NT2/D1 (cell line): ENCODE measurements at regions not wholly inside any gene's neighbourhood (a gene's known extent, or its start where the extent isn't known, plus 50 kb on each side); places are given as distances from the start of the nearest gene placed in this dataset.

Experiments
- DNase-seq: peaks from one replicate; pipeline ENCODE4 v3.0.0-alpha.2; 2011; ENCODE audit warnings: low read depth, low spot score
- H3K27me3 ChIP-seq: 2 replicates; pipeline ENCODE4 v1.6.0; 2011; ENCODE audit warnings: mild to moderate bottlenecking; ENCODE audit not compliant: insufficient read length, insufficient read depth
- H3K36me3 ChIP-seq: 2 replicates; pipeline ENCODE4 v1.6.1; 2011; ENCODE audit warnings: mild to moderate bottlenecking, low read length, mixed read lengths; ENCODE audit not compliant: insufficient read depth, insufficient read length
- H3K4me1 ChIP-seq: 2 replicates; pipeline ENCODE4 v1.5.1; 2011; ENCODE audit not compliant: insufficient read depth, insufficient read length
- H3K4me3 ChIP-seq: 2 replicates; pipeline ENCODE4 v1.5.1; 2011; ENCODE audit warnings: low read depth; ENCODE audit not compliant: insufficient read length
- H3K9ac ChIP-seq: 2 replicates; pipeline ENCODE4 v1.6.0; 2011; ENCODE audit warnings: low read depth; ENCODE audit not compliant: insufficient read length
- H3K9me3 ChIP-seq: 2 replicates; pipeline ENCODE4 v1.5.1; 2011; ENCODE audit warnings: mild to moderate bottlenecking, low read length; ENCODE audit not compliant: insufficient read depth
- SUZ12 ChIP-seq: IDR thresholded peaks from 2 replicates; pipeline ENCODE4 v1.6.1; 2011; ENCODE audit not compliant: insufficient read length, insufficient read depth; ENCODE audit errors: extremely low read depth
- YY1 ChIP-seq: IDR thresholded peaks from 2 replicates; pipeline ENCODE4 v1.6.1; 2011; ENCODE audit not compliant: insufficient read length, insufficient read depth
- ZNF274 ChIP-seq: IDR thresholded peaks from 2 replicates; pipeline ENCODE4 v1.6.1; 2011; ENCODE audit warnings: mild to moderate bottlenecking, low read depth, low read length

- Histone ChIP-seq H3K4me1 (no peaks in the 10 kb centered on the region), H3K36me3 (no peaks in the 10 kb centered on the region), H3K9ac (no peak overlapping the region), H3K4me3 (no peak overlapping the region), H3K9me3 (no peaks in the 10 kb centered on the region), H3K27me3 (no peaks in the 10 kb centered on the region)
- DNase-seq, result no peak
- TF ChIP-seq YY1, result no peak
- no peak for TF ChIP-seq SUZ12
- no peak for TF ChIP-seq ZNF274
Observed at GRCh38 chr6:155936127-155936526, 480.5 kb upstream of the NOX3 start.

GRCh38 chr6:155916846-155917624, 461.4 kb upstream of the NOX3 start:
- no peak for DNase-seq
- TF ChIP-seq ZNF274 (no peak), YY1 (no peak), SUZ12 (no peak)
- no peaks in the 10 kb centered on the region for H3K36me3 ChIP-seq
- no peak overlapping the region for H3K4me3 ChIP-seq
- H3K27me3 ChIP-seq, result no peaks in the 10 kb centered on the region
- no peaks in the 10 kb centered on the region for H3K9me3 ChIP-seq
- H3K4me1 ChIP-seq, result no peaks in the 10 kb centered on the region
- H3K9ac ChIP-seq, result no peak overlapping the region

- H3K9me3 ChIP-seq, result no peaks in the 10 kb centered on the region
- H3K9ac ChIP-seq, result no peak overlapping the region
Observed at GRCh38 chr6:155915651-155916050, 460.0 kb upstream of the NOX3 start.

GRCh38 chr6:155913816-155914215, 458.2 kb upstream of the NOX3 start:
- Histone ChIP-seq H3K9me3 (peaks cover 2% of the 10 kb centered on the region; the same call in 1 of the 2 replicates), H3K9ac (no peak overlapping the region), H3K4me3 (no peak overlapping the region), H3K36me3 (no peaks in the 10 kb centered on the region), H3K4me1 (no peaks in the 10 kb centered on the region), H3K27me3 (no peaks in the 10 kb centered on the region)
- DNase-seq, result no peak
- TF ChIP-seq YY1 (no peak), ZNF274 (no peak), SUZ12 (no peak)

More at GRCh38 chr6:155915651-155916050, 460.0 kb upstream of the NOX3 start:
- DNase-seq, result no peak
- H3K4me1 ChIP-seq, result no peaks in the 10 kb centered on the region
- TF ChIP-seq SUZ12 (no peak), ZNF274 (no peak), YY1 (no peak)
- H3K4me3 ChIP-seq, result no peak overlapping the region
- H3K36me3 ChIP-seq, result no peaks in the 10 kb centered on the region
- H3K27me3 ChIP-seq, result no peaks in the 10 kb centered on the region

- no peaks in the 10 kb centered on the region for H3K27me3 ChIP-seq
- no peak overlapping the region for H3K9ac ChIP-seq
- TF ChIP-seq ZNF274 (no peak), YY1 (no peak), SUZ12 (no peak)
- no peaks in the 10 kb centered on the region for H3K36me3 ChIP-seq
- H3K9me3 ChIP-seq, result peaks cover 5% of the 10 kb centered on the region; the same call in 1 of the 2 replicates
- H3K4me1 ChIP-seq, result no peaks in the 10 kb centered on the region
- no peak overlapping the region for H3K4me3 ChIP-seq
- DNase-seq, result no peak
Observed at GRCh38 chr6:155909710-155910109, 454.1 kb upstream of the NOX3 start.

GRCh38 chr6:155895641-155896040, 440.0 kb upstream of the NOX3 start:
- H3K36me3 ChIP-seq, result no peaks in the 10 kb centered on the region
- peaks cover 5% of the 10 kb centered on the region; the same call in 1 of the 2 replicates for H3K9me3 ChIP-seq

GRCh38 chr6:155894758-155895157, 439.1 kb upstream of the NOX3 start:
- H3K9me3 ChIP-seq, result peaks cover 5% of the 10 kb centered on the region; the same call in 1 of the 2 replicates
- H3K36me3 ChIP-seq, result no peaks in the 10 kb centered on the region
- TF ChIP-seq SUZ12, result no peak
- TF ChIP-seq YY1, result no peak
- TF ChIP-seq ZNF274, result no peak
- H3K4me3 ChIP-seq, result no peak overlapping the region
- no peaks in the 10 kb centered on the region for H3K27me3 ChIP-seq
- no peak overlapping the region for H3K9ac ChIP-seq
- no peaks in the 10 kb centered on the region for H3K4me1 ChIP-seq
- DNase-seq, result peak; percentile 38

More at GRCh38 chr6:155895641-155896040, 440.0 kb upstream of the NOX3 start:
- DNase-seq, result no peak
- Histone ChIP-seq H3K4me1 (no peaks in the 10 kb centered on the region), H3K27me3 (no peaks in the 10 kb centered on the region), H3K9ac (no peak overlapping the region), H3K4me3 (no peak overlapping the region)
- no peak for TF ChIP-seq ZNF274
- no peak for TF ChIP-seq YY1
- no peak for TF ChIP-seq SUZ12
